Spleen (tissue), 11 donors: ENCODE measurements at regions not wholly inside any gene's neighbourhood (a gene's known extent, or its start where the extent isn't known, plus 50 kb on each side); places are given as distances from the start of the nearest gene placed in this dataset.
"Not testable (repeated sequence)": the region's sequence is repeated elsewhere in the genome, so short reads cannot be mapped to it uniquely, and the experiment has no call there.

ENCODE experiments used
- DNase-seq: peaks from one replicate; pipeline ENCODE4 v3.0.0-alpha.2; 2020
- H3K27ac ChIP-seq, 8 donors: fragments of 200-600 bp; sonication (generic) in 7 of 8; 1 replicate in 4 of 8; 2 replicates in 4 of 8; pipeline versions ENCODE4 v1.5.0 to v1.8.0; 2016 to 2021; ENCODE audit warnings: inconsistent platforms in 4 of 8, mild to moderate bottlenecking in 4 of 8, moderate library complexity in 1 of 8
- H3K27me3 ChIP-seq, 7 donors: fragments of 200-600 bp; sonication (generic) in 6 of 7; replicated peaks in 1 of 7; 1 replicate in 4 of 7; 2 replicates in 3 of 7; pipeline versions ENCODE4 v1.5.0 to v1.8.0; 2016 to 2021; ENCODE audit warnings: inconsistent platforms in 3 of 7, mild to moderate bottlenecking in 1 of 7
- H3K36me3 ChIP-seq, 6 donors: fragments of 200-600 bp; sonication (generic) in 5 of 6; 1 replicate in 4 of 6; 2 replicates in 2 of 6; pipeline versions ENCODE4 v1.5.0 to v1.8.0; 2016 to 2021; ENCODE audit warnings: inconsistent platforms in 2 of 6
- H3K4me1 ChIP-seq, 6 donors: fragments of 200-600 bp; sonication (generic) in 5 of 6; 1 replicate in 3 of 6; 2 replicates in 3 of 6; pipeline versions ENCODE4 v1.5.0 to v1.8.0; 2016 to 2021; ENCODE audit warnings: inconsistent platforms in 3 of 6
- H3K4me3 ChIP-seq, 8 donors: fragments of 200-600 bp; sonication (generic) in 7 of 8; 1 replicate in 4 of 8; 2 replicates in 4 of 8; pipeline versions ENCODE4 v1.5.0 to v1.8.0; 2016 to 2021; ENCODE audit warnings: inconsistent platforms in 4 of 8, mild to moderate bottlenecking in 4 of 8, moderate library complexity in 2 of 8
- H3K9me3 ChIP-seq, 8 donors: fragments of 200-600 bp; sonication (generic) in 7 of 8; 1 replicate in 4 of 8; 2 replicates in 4 of 8; pipeline versions ENCODE4 v1.5.0 to v1.8.0; 2016 to 2021; ENCODE audit warnings: inconsistent platforms in 4 of 8
- CTCF ChIP-seq, 11 experiments: fragments of 200-600 bp in 7 of 11; fragments of 450-650 bp in 4 of 11; sonication (generic) in 4 of 11; IDR thresholded peaks in 8 of 11; conservative IDR thresholded peaks in 3 of 11; 1 replicate in 7 of 11; 2 replicates in 4 of 11; pipeline versions ENCODE4 v1.4.0 to v1.8.0; 2016 to 2021; ENCODE audit warnings: antibody characterized with exemption in 11 of 11, inconsistent platforms in 4 of 11, mild to moderate bottlenecking in 1 of 11
- POLR2A ChIP-seq, 3 donors: fragments of 450-650 bp; IDR thresholded peaks; one replicate each; pipeline ENCODE4 v1.5.1; 2017; ENCODE audit warnings: antibody characterized with exemption in 3 of 3, mild to moderate bottlenecking in 1 of 3
- POLR2AphosphoS5 ChIP-seq, 3 donors: sonication (generic); formaldehyde crosslinking; IDR thresholded peaks; one replicate each; pipeline ENCODE4 v1.5.1; 2017; ENCODE audit warnings: antibody characterized with exemption in 3 of 3
- WGBS, 5 donors: extraction: QIAGEN DNeasy Blood & Tissue Kit in 3 of 5; methylation state at CpG; one replicate each; pipeline versions ENCODE4 v1.1.5 to v1.1.7; 2013 to 2018; 5-methylcytosine and 5-hydroxymethylcytosine counted together
- intact Hi-C: fragments of 100-400 bp; cut with DNase I; formaldehyde crosslinking; loops from one replicate; pipeline ENCODE4 v1.15.0; 2023; ENCODE audit warnings: low total_unique reads
- donor health status: healthy with polysubstance abuse.
- donor health status: DM: no; HTN: no; CAD: no; lungs with moderate emphysema.
- donor health status: DM: no; HTN: no; CAD: no.
- donor health status: Bipolar disorder and iron deficiency.
- donor health status: healthy.
- donor health status: DM: no; HTN: no; CAD: no.
- donor health status: DM: yes; HTN: yes; CAD: no.

- no peak overlapping the region for H3K27ac ChIP-seq
- DNase-seq, result no peak
- no peak for TF ChIP-seq CTCF (IDR thresholded peaks at IDR 0.05 in 8 of 11, conservative IDR thresholded peaks at IDR 0.05 in 3 of 11)
- TF ChIP-seq POLR2AphosphoS5 (IDR thresholded peaks at IDR 0.05), result no peak
- no peak for TF ChIP-seq POLR2A (IDR thresholded peaks at IDR 0.05)
- H3K27me3 ChIP-seq, result no peaks in the 10 kb centered on the region
- no peaks in the 10 kb centered on the region for H3K36me3 ChIP-seq
- no peaks in the 10 kb centered on the region for H3K4me1 ChIP-seq
- WGBS, 5 donors, result 90 to 98% (median 94%) methylated on average over 5 of the region's 5 CpGs
- H3K4me3 ChIP-seq, result no peak overlapping the region
- intact Hi-C loops, result no loop called here
- no peaks in the 10 kb centered on the region for H3K9me3 ChIP-seq
Observed at GRCh38 chr22:26839216-26839615, 181.8 kb downstream of the MIAT start.

GRCh38 chr22:26840770-26841169 lies 183.4 kb downstream of the MIAT start:
- H3K36me3 ChIP-seq, H3K27ac ChIP-seq, DNase-seq, H3K4me3 ChIP-seq, H3K9me3 ChIP-seq, H3K27me3 ChIP-seq, intact Hi-C loops: not testable (repeated sequence)
- 74 to 86% (median 80%) methylated on average over 3 of the region's 3 CpGs for WGBS, 5 donors
- H3K4me1 ChIP-seq, result peaks cover 0 to 12% (median 9%) of the 10 kb centered on the region in 6 donors

- 82 to 94% (median 91%) methylated on average over 5 of the region's 5 CpGs for WGBS, 5 donors
- H3K27ac ChIP-seq, result no peak overlapping the region
- peaks cover 0 to 18% (median 11%) of the 10 kb centered on the region in 6 donors for H3K4me1 ChIP-seq
- no peak overlapping the region for H3K4me3 ChIP-seq
- H3K27me3 ChIP-seq, result no peaks in the 10 kb centered on the region
- TF ChIP-seq CTCF (IDR thresholded peaks at IDR 0.05 in 8 of 11, conservative IDR thresholded peaks at IDR 0.05 in 3 of 11), result no peak
- TF ChIP-seq POLR2AphosphoS5 (IDR thresholded peaks at IDR 0.05), result no peak
- TF ChIP-seq POLR2A (IDR thresholded peaks at IDR 0.05), result no peak
- intact Hi-C loops, result no loop called here
- no peaks in the 10 kb centered on the region for H3K36me3 ChIP-seq
- no peak for DNase-seq
- H3K9me3 ChIP-seq, result no peaks in the 10 kb centered on the region
Observed at GRCh38 chr22:26842103-26842502, 184.7 kb downstream of the MIAT start.

- intact Hi-C loops, result no loop called here
- H3K27ac ChIP-seq, result no peak overlapping the region
- H3K9me3 ChIP-seq, result no peaks in the 10 kb centered on the region
- no peak for TF ChIP-seq POLR2AphosphoS5 (IDR thresholded peaks at IDR 0.05)
- TF ChIP-seq POLR2A (IDR thresholded peaks at IDR 0.05), result no peak
- no peak for TF ChIP-seq CTCF (IDR thresholded peaks at IDR 0.05 in 8 of 11, conservative IDR thresholded peaks at IDR 0.05 in 3 of 11)
- H3K4me1 ChIP-seq, result peaks cover 0 to 18% (median 11%) of the 10 kb centered on the region in 6 donors
- no peaks in the 10 kb centered on the region for H3K27me3 ChIP-seq
- H3K36me3 ChIP-seq, result no peaks in the 10 kb centered on the region
- WGBS, 5 donors, result 37 to 43% (median 39%) methylated on average over 10 of the region's 10 CpGs
- no peak overlapping the region for H3K4me3 ChIP-seq
- no peak for DNase-seq
Observed at GRCh38 chr22:26845021-26845743, 187.8 kb downstream of the MIAT start.
